Keratinocyte (primary cell): ENCODE measurements at regions not wholly inside any gene's neighbourhood (a gene's known extent, or its start where the extent isn't known, plus 50 kb on each side); places are given as distances from the start of the nearest gene placed in this dataset.

Experiments
- DNase-seq: peaks from one replicate; pipeline ENCODE4 v3.0.0-alpha.2; 2011; ENCODE audit warnings: low read depth, missing footprints, low spot score
- FAIRE-seq: peaks from 2 replicates; lab custom pipeline; 2011; peaks lifted over from hg19 to GRCh38; lab: Jason Lieb, UNC
- H2AFZ ChIP-seq: 2 replicates; pipeline ENCODE4 v1.6.0; 2012; ENCODE audit warnings: low read length, control low read depth, inconsistent platforms; ENCODE audit not compliant: control insufficient read depth
- H3K27ac ChIP-seq: 2 replicates; pipeline ENCODE4 v1.5.1; 2011; ENCODE audit warnings: low read length; ENCODE audit not compliant: control insufficient read depth, insufficient read depth
- H3K27me3 ChIP-seq: 3 replicates; pipeline ENCODE4 v1.6.0; 2011; ENCODE audit warnings: low read length; ENCODE audit not compliant: control insufficient read depth, insufficient read depth; ENCODE audit errors: extremely low read depth
- H3K36me3 ChIP-seq, 2 experiments: 2 replicates in 1 of 2; 3 replicates in 1 of 2; pipeline ENCODE4 v1.5.1; 2011; ENCODE audit warnings: low read length in 2 of 2, mild to moderate bottlenecking in 1 of 2; ENCODE audit not compliant: control insufficient read depth in 2 of 2, insufficient read depth in 2 of 2; ENCODE audit errors: extremely low read depth in 1 of 2
- H3K4me1 ChIP-seq: 3 replicates; pipeline ENCODE4 v1.5.1; 2011; ENCODE audit warnings: low read length; ENCODE audit not compliant: control insufficient read depth, insufficient read depth; ENCODE audit errors: extremely low read depth
- H3K4me2 ChIP-seq: 3 replicates; pipeline ENCODE4 v1.6.0; 2011; ENCODE audit warnings: low read depth, low read length; ENCODE audit not compliant: control insufficient read depth, insufficient read depth; ENCODE audit errors: extremely low read depth
- H3K4me3 ChIP-seq, 3 experiments: fragments of 200-600 bp in 1 of 3; sonication (generic) in 1 of 3; 2 replicates in 2 of 3; 3 replicates in 1 of 3; pipeline ENCODE4 v1.5.1; 2011 to 2016; ENCODE audit warnings: low read length in 3 of 3, mild to moderate bottlenecking in 3 of 3, control low read depth in 2 of 3, inconsistent platforms in 1 of 3, low read depth in 1 of 3, mixed read lengths in 1 of 3, mixed run types in 1 of 3, moderate library complexity in 1 of 3; ENCODE audit not compliant: control insufficient read depth in 2 of 3, insufficient read depth in 2 of 3; ENCODE audit errors: extremely low read depth in 1 of 3
- H3K79me2 ChIP-seq: 2 replicates; pipeline ENCODE4 v1.6.0; 2012; ENCODE audit warnings: low read length; ENCODE audit not compliant: control insufficient read depth, insufficient read depth
- H3K9ac ChIP-seq: 3 replicates; pipeline ENCODE4 v1.6.0; 2011; ENCODE audit warnings: low read length; ENCODE audit not compliant: control insufficient read depth, insufficient read depth; ENCODE audit errors: extremely low read depth
- H3K9me1 ChIP-seq: 3 replicates; pipeline ENCODE4 v1.6.0; 2011; ENCODE audit warnings: low read length; ENCODE audit not compliant: control insufficient read depth, insufficient read depth; ENCODE audit errors: extremely low read depth
- H3K9me3 ChIP-seq: 2 replicates; pipeline ENCODE4 v1.5.1; 2012; ENCODE audit warnings: low read depth, low read length; ENCODE audit not compliant: control insufficient read depth
- H4K20me1 ChIP-seq: 3 replicates; pipeline ENCODE4 v1.6.0; 2011; ENCODE audit warnings: low read length; ENCODE audit not compliant: control insufficient read depth, insufficient read depth; ENCODE audit errors: extremely low read depth
- EZH2 ChIP-seq: IDR thresholded peaks from one replicate; pipeline ENCODE4 v1.6.1; 2012; ENCODE audit warnings: inconsistent platforms, mild to moderate bottlenecking, low read length, moderate library complexity
- dilution Hi-C: fragments of 300-500 bp; cut with MboI; formaldehyde crosslinking; loops from one replicate; pipeline ENCODE4 v1.7.0; 2020; ENCODE audit warnings: low sequenced_read_pairs; ENCODE audit not compliant: extremely low pct_ligation_motif_present
- TF ChIP-seq, protein P1 (sequence below), 3 experiments: IDR thresholded peaks in 1 of 3; conservative IDR thresholded peaks in 1 of 3; optimal IDR thresholded peaks in 1 of 3; 2 replicates in 2 of 3; 3 replicates in 1 of 3; pipeline versions ENCODE3 to v1.5.1; 2011; ENCODE audit warnings: low read length in 3 of 3, mild to moderate bottlenecking in 3 of 3, moderate library complexity in 2 of 3, control low read depth in 1 of 3, inconsistent platforms in 1 of 3; ENCODE audit not compliant: insufficient read depth in 2 of 3; ENCODE audit errors: extremely low read depth in 1 of 3

DNA sequence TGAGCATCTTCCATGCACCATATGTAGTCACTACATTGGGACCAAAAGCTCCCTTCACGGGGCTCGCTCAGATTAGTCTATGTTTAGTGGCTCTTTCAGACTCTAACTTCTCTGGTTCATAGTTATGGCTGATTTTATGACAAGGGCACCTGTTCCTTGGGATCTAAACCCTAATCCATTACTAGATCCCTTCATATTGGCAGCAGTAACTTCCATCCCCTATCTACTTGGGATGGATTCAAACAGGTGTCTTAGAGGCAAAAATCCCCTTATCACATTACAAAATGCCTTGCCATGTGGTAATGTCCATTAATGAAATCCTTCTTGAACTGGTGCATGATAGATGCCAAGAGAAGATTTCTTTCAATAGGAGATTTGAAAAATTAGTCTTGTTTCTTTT lies 96.7 kb upstream of the TP63 start:
- FAIRE-seq (no peak), DNase-seq (no peak)
- no peaks in the 10 kb centered on the region for H3K79me2 ChIP-seq
- H3K4me3 ChIP-seq = no peak overlapping the region
- no peak overlapping the region for H3K9ac ChIP-seq
- peaks cover 6% of the 10 kb centered on the region for H3K4me1 ChIP-seq
- TF ChIP-seq, protein P1, sequence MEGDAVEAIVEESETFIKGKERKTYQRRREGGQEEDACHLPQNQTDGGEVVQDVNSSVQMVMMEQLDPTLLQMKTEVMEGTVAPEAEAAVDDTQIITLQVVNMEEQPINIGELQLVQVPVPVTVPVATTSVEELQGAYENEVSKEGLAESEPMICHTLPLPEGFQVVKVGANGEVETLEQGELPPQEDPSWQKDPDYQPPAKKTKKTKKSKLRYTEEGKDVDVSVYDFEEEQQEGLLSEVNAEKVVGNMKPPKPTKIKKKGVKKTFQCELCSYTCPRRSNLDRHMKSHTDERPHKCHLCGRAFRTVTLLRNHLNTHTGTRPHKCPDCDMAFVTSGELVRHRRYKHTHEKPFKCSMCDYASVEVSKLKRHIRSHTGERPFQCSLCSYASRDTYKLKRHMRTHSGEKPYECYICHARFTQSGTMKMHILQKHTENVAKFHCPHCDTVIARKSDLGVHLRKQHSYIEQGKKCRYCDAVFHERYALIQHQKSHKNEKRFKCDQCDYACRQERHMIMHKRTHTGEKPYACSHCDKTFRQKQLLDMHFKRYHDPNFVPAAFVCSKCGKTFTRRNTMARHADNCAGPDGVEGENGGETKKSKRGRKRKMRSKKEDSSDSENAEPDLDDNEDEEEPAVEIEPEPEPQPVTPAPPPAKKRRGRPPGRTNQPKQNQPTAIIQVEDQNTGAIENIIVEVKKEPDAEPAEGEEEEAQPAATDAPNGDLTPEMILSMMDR (optimal IDR thresholded peaks at IDR 0.05 in 1 of 3, IDR thresholded peaks at IDR 0.05 in 1 of 3, conservative IDR thresholded peaks at IDR 0.05 in 1 of 3; ENCODE audit: extremely low read depth in 1 of 3, insufficient read depth in 2 of 3, low read length in 3 of 3) = no peak
- no peak for TF ChIP-seq EZH2
- H3K27ac ChIP-seq = no peak overlapping the region
- no peak overlapping the region for H3K4me2 ChIP-seq
- H3K9me1 ChIP-seq = no peaks in the 10 kb centered on the region
- H2AFZ ChIP-seq = no peak overlapping the region
- no peaks in the 10 kb centered on the region for H4K20me1 ChIP-seq
- dilution Hi-C loops = no loop called here
- no peaks in the 10 kb centered on the region for H3K36me3 ChIP-seq
- no peaks in the 10 kb centered on the region for H3K27me3 ChIP-seq
- no peaks in the 10 kb centered on the region for H3K9me3 ChIP-seq

DNA sequence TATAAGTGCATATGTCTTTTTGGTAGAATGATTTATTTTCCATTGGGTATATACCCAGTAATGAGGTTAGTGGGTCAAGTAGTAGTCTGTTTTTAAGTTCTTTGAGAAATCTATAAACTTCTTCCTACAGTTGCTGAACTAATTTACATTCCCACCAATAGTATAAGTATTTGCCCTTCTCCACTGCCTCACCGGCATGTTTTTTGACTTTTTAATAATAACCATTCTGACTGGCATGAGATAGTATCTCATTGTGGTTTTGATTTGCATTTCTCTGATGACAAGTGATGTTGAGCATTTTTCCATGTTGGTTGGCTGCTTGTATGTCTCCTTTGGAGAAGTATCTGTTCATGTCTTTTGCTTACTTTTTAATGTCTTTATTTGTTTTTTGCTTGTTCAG lies 94.1 kb upstream of the TP63 start:
- no peak overlapping the region for H3K27ac ChIP-seq
- TF ChIP-seq, protein P1 (optimal IDR thresholded peaks at IDR 0.05 in 1 of 3, IDR thresholded peaks at IDR 0.05 in 1 of 3, conservative IDR thresholded peaks at IDR 0.05 in 1 of 3; ENCODE audit: extremely low read depth in 1 of 3, insufficient read depth in 2 of 3, low read length in 3 of 3) = no peak
- no peak for TF ChIP-seq EZH2
- no peak overlapping the region for H3K4me3 ChIP-seq
- no peaks in the 10 kb centered on the region for H3K27me3 ChIP-seq
- dilution Hi-C loops = no loop called here
- no peaks in the 10 kb centered on the region for H3K79me2 ChIP-seq
- H3K9ac ChIP-seq = no peak overlapping the region
- no peaks in the 10 kb centered on the region for H4K20me1 ChIP-seq
- H3K4me2 ChIP-seq = no peak overlapping the region
- no peak overlapping the region for H2AFZ ChIP-seq
- FAIRE-seq (no peak), DNase-seq (no peak)
- H3K4me1 ChIP-seq = no peaks in the 10 kb centered on the region
- H3K9me3 ChIP-seq = no peaks in the 10 kb centered on the region
- H3K9me1 ChIP-seq = no peaks in the 10 kb centered on the region
- no peaks in the 10 kb centered on the region for H3K36me3 ChIP-seq
